H9 (cell line): ENCODE measurements at regions not wholly inside any gene's neighbourhood (a gene's known extent, or its start where the extent isn't known, plus 50 kb on each side); places are given as distances from the start of the nearest gene placed in this dataset.

ENCODE experiments used
- DNase-seq: peaks from one replicate; pipeline ENCODE4 v3.0.0-alpha.2; 2017
- H2AFZ ChIP-seq: one replicate; pipeline ENCODE4 v1.6.1; 2013; ENCODE audit warnings: mild to moderate bottlenecking, low read length, control low read depth, moderate library complexity
- H2AK5ac ChIP-seq: 2 replicates; pipeline ENCODE4 v1.6.1; 2013; ENCODE audit warnings: low read length, control low read depth, mixed read lengths; ENCODE audit not compliant: insufficient read length
- H2BK120ac ChIP-seq: one replicate; pipeline ENCODE4 v1.6.1; 2013; ENCODE audit warnings: low read depth, mild to moderate bottlenecking, low read length, control low read depth, inconsistent platforms; ENCODE audit not compliant: poor library complexity, severe bottlenecking
- H2BK12ac ChIP-seq: 2 replicates; pipeline ENCODE4 v1.6.1; 2013; ENCODE audit warnings: low read length, control low read depth, mixed read lengths, low read depth; ENCODE audit not compliant: insufficient read length
- H2BK15ac ChIP-seq: 2 replicates; pipeline ENCODE4 v1.6.1; 2013; ENCODE audit warnings: low read depth, low read length, control low read depth
- H2BK20ac ChIP-seq: one replicate; pipeline ENCODE4 v1.6.1; 2013; ENCODE audit warnings: low read depth, mild to moderate bottlenecking, low read length, control low read depth, inconsistent platforms; ENCODE audit not compliant: poor library complexity, severe bottlenecking
- H2BK5ac ChIP-seq: 2 replicates; pipeline ENCODE4 v1.6.1; 2013; ENCODE audit warnings: low read length, control low read depth, mixed read lengths; ENCODE audit not compliant: insufficient read length
- H3K14ac ChIP-seq: 2 replicates; pipeline ENCODE4 v1.6.1; 2013; ENCODE audit warnings: low read length, control low read depth; ENCODE audit not compliant: insufficient read depth
- H3K18ac ChIP-seq: 2 replicates; pipeline ENCODE4 v1.6.1; 2013; ENCODE audit warnings: low read depth, mild to moderate bottlenecking, mixed read lengths, low read length, control low read depth; ENCODE audit not compliant: insufficient read length
- H3K23ac ChIP-seq: 2 replicates; pipeline ENCODE4 v1.6.1; 2013; ENCODE audit warnings: low read length, control low read depth, mixed read lengths, low read depth; ENCODE audit not compliant: insufficient read length
- H3K23me2 ChIP-seq: 2 replicates; pipeline ENCODE4 v1.6.1; 2013; ENCODE audit warnings: low read depth, mild to moderate bottlenecking, mixed read lengths, low read length, control low read depth; ENCODE audit not compliant: insufficient read length, poor library complexity, severe bottlenecking
- H3K27ac ChIP-seq: 2 replicates; pipeline ENCODE4 v1.5.1; 2013; ENCODE audit warnings: low read length, control low read depth, mixed read lengths, low read depth; ENCODE audit not compliant: insufficient read length
- H3K27me3 ChIP-seq: 2 replicates; pipeline ENCODE4 v1.6.1; 2013; ENCODE audit warnings: low read length, control low read depth, inconsistent platforms; ENCODE audit not compliant: insufficient read depth
- H3K4ac ChIP-seq: 2 replicates; pipeline ENCODE4 v1.6.1; 2013; ENCODE audit warnings: low read depth, mild to moderate bottlenecking, control low read depth, inconsistent platforms, low read length, moderate library complexity
- H3K4me1 ChIP-seq: 2 replicates; pipeline ENCODE4 v1.6.1; 2013; ENCODE audit warnings: low read length, control low read depth, inconsistent platforms; ENCODE audit not compliant: insufficient read depth
- H3K4me2 ChIP-seq: 2 replicates; pipeline ENCODE4 v1.6.1; 2013; ENCODE audit warnings: low read length, control low read depth, mixed read lengths; ENCODE audit not compliant: insufficient read length, insufficient read depth
- H3K56ac ChIP-seq: 2 replicates; pipeline ENCODE4 v1.6.1; 2013; ENCODE audit warnings: low read depth, mild to moderate bottlenecking, mixed read lengths, low read length, control low read depth; ENCODE audit not compliant: insufficient read length
- H3K79me1 ChIP-seq: 2 replicates; pipeline ENCODE4 v1.6.1; 2013; ENCODE audit warnings: low read depth, mild to moderate bottlenecking, moderate library complexity, low read length, control low read depth, inconsistent platforms; ENCODE audit not compliant: insufficient read depth, poor library complexity, severe bottlenecking
- H3K79me2 ChIP-seq: 2 replicates; pipeline ENCODE4 v1.6.1; 2013; ENCODE audit warnings: low read length, control low read depth, inconsistent platforms; ENCODE audit not compliant: insufficient read depth
- H3K9ac ChIP-seq: 2 replicates; pipeline ENCODE4 v1.6.1; 2013; ENCODE audit warnings: low read length, control low read depth, mixed read lengths; ENCODE audit not compliant: insufficient read length; ENCODE audit errors: extremely low read depth
- H3K9me3 ChIP-seq: one replicate; pipeline ENCODE4 v1.6.1; 2013; ENCODE audit warnings: low read depth, low read length, inconsistent platforms; ENCODE audit not compliant: control insufficient read depth
- H3T11ph ChIP-seq: one replicate; pipeline ENCODE4 v1.6.1; 2013; ENCODE audit warnings: mild to moderate bottlenecking, low read length, control low read depth, inconsistent platforms
- H4K20me1 ChIP-seq: one replicate; pipeline ENCODE4 v1.6.1; 2013; ENCODE audit not compliant: control insufficient read depth, insufficient read length, insufficient read depth
- H4K5ac ChIP-seq: 2 replicates; pipeline ENCODE4 v1.6.1; 2013; ENCODE audit warnings: low read depth, mild to moderate bottlenecking, mixed read lengths, low read length, control low read depth; ENCODE audit not compliant: insufficient read length
- H4K8ac ChIP-seq: replicated peaks from 2 replicates; pipeline ENCODE4 v1.6.1; 2013; ENCODE audit warnings: low read length, control low read depth, mixed read lengths, low read depth; ENCODE audit not compliant: insufficient read length
- H4K91ac ChIP-seq: 2 replicates; pipeline ENCODE4 v1.6.1; 2013; ENCODE audit warnings: low read depth, mild to moderate bottlenecking, moderate library complexity, mixed read lengths, low read length, control low read depth; ENCODE audit not compliant: insufficient read length
- H3K27ac Mint-ChIP-seq, 3 experiments: 2 replicates in 2 of 3; 3 replicates in 1 of 3; pipeline ENCODE4 v1.8.0; 2020 to 2021; ENCODE audit warnings: mixed read lengths in 3 of 3, mild to moderate bottlenecking in 1 of 3, moderate library complexity in 1 of 3
- H3K27me3 Mint-ChIP-seq: 2 replicates; pipeline ENCODE4 v1.8.0; 2021; ENCODE audit warnings: low read depth, mild to moderate bottlenecking, moderate library complexity, mixed read lengths
- H3K36me3 Mint-ChIP-seq, 3 experiments: 2 replicates in 2 of 3; 3 replicates in 1 of 3; pipeline ENCODE4 v1.8.0; 2020 to 2021; ENCODE audit warnings: low read depth in 3 of 3, mixed read lengths in 3 of 3; ENCODE audit not compliant: insufficient read depth in 1 of 3
- H3K4me1 Mint-ChIP-seq, 2 experiments: 2 replicates each; pipeline ENCODE4 v1.8.0; 2020; ENCODE audit warnings: mixed read lengths in 2 of 2
- H3K4me3 Mint-ChIP-seq, 2 experiments: 2 replicates in 1 of 2; 3 replicates in 1 of 2; pipeline ENCODE4 v1.8.0; 2020 to 2021; ENCODE audit warnings: mild to moderate bottlenecking in 2 of 2, mixed read lengths in 2 of 2, moderate library complexity in 1 of 2
- H3K9me3 Mint-ChIP-seq, 2 experiments: 2 replicates in 1 of 2; 3 replicates in 1 of 2; pipeline ENCODE4 v1.8.0; 2020; ENCODE audit warnings: mild to moderate bottlenecking in 2 of 2, mixed read lengths in 2 of 2, moderate library complexity in 1 of 2
- CTCF ChIP-seq: fragments of 200-600 bp; sonication (generic); conservative IDR thresholded peaks from 3 replicates; pipeline ENCODE4 v1.8.0; 2021; ENCODE audit warnings: antibody characterized with exemption, mild to moderate bottlenecking
- WGBS: extraction: QIAGEN DNeasy Blood & Tissue Kit; methylation state at CpG from one replicate; pipeline ENCODE4 v1.1.7; 2013; ENCODE audit warnings: missing lambda C conversion rate, low lambda C conversion rate, mixed read lengths; ENCODE audit not compliant: insufficient read length; ENCODE audit errors: extremely low coverage; 5-methylcytosine and 5-hydroxymethylcytosine counted together

- Histone ChIP-seq H3K23me2 (no peaks in the 10 kb centered on the region), H3K23ac (no peak overlapping the region), H2BK15ac (no peak overlapping the region), H3K79me1 (no peaks in the 10 kb centered on the region), H2BK12ac (no peak overlapping the region), H4K91ac (no peak overlapping the region), H2BK20ac (no peak overlapping the region), H2BK120ac (no peak overlapping the region), H2AK5ac (no peak overlapping the region), H3K4me1 (no peaks in the 10 kb centered on the region; the same call in 1 of the 2 replicates), H3K4me2 (no peak overlapping the region), H3K56ac (no peak overlapping the region), H2BK5ac (no peak overlapping the region), H2AFZ (no peak overlapping the region), H3K9me3 (no peaks in the 10 kb centered on the region), H3K9ac (no peak overlapping the region), H3K4ac (no peak overlapping the region), H4K8ac (no peak overlapping the region), H3K79me2 (no peaks in the 10 kb centered on the region), H3K14ac (no peak overlapping the region), H3K27me3 (no peaks in the 10 kb centered on the region), H4K5ac (no peak overlapping the region), H3K18ac (no peak overlapping the region), H3T11ph (no peak overlapping the region), H4K20me1 (no peaks in the 10 kb centered on the region), H3K27ac (no peak overlapping the region)
- H3K4me3 Mint-ChIP-seq: no peak overlapping the region
- peaks cover 6% of the 10 kb centered on the region for H3K27me3 Mint-ChIP-seq
- H3K36me3 Mint-ChIP-seq: no peaks in the 10 kb centered on the region
- H3K9me3 Mint-ChIP-seq: no peaks in the 10 kb centered on the region; a peak in 2 of 5 replicates
- no peak for DNase-seq
- no peak overlapping the region for H3K27ac Mint-ChIP-seq
- H3K4me1 Mint-ChIP-seq: peaks cover 12 to 14% of the 10 kb centered on the region in 2 experiments
- no peak for TF ChIP-seq CTCF
- no CpG with 5 or more reads among the region's 2 CpGs for WGBS
Measured at GRCh38 chr10:78319841-78320240, 286.2 kb downstream of the RPS24 start.
